HepG2 (cell line): ENCODE measurements at regions not wholly inside any gene's neighbourhood (a gene's known extent, or its start where the extent isn't known, plus 50 kb on each side); places are given as distances from the start of the nearest gene placed in this dataset.
A peak's percentile ranks its signal among the peaks of the same experiment; 100 is the strongest.

Experiments used
- ATAC-seq: fragments of 200-7000 bp; cut with Tn5 transposase; 3 replicates; pipeline ENCODE4 v1.9.1; 2020; ENCODE audit warnings: mild to moderate bottlenecking, moderate library complexity
- BruUV-seq: library from RNA; stranded (reverse); fragments of 400-500 nt; replicated peaks from 2 replicates; lab custom pipeline; 2021; lab: Mats Ljungman, UMichigan
- CTCF ChIA-PET: fragments of 300-600 bp; formaldehyde crosslinking; extraction: SDS; loops from one replicate; lab custom pipeline; 2021; ENCODE audit warnings: low total read pairs, inconsistent platforms, low intra/inter-chr PET ratio; lab: Yijun Ruan, JAX
- POLR2A ChIA-PET: fragments of 350-600 bp; sonication (Branson Sonifier 250); formaldehyde crosslinking; loops from one replicate; lab custom pipeline; 2020; ENCODE audit warnings: antibody characterized with exemption, inconsistent platforms; lab: Yijun Ruan, JAX
- DNase-seq: peaks from one replicate; pipeline ENCODE4 v3.0.0-alpha.2; 2015; ENCODE audit warnings: low spot score
- FAIRE-seq: peaks from 3 replicates; lab custom pipeline; 2011; peaks lifted over from hg19 to GRCh38; lab: Jason Lieb, UNC
- H2AFZ ChIP-seq: one replicate; pipeline ENCODE4 v1.6.1; 2011; ENCODE audit warnings: low read length, inconsistent platforms
- H3K27ac ChIP-seq: fragments of 300-600 bp; 3 replicates; pipeline ENCODE4 v1.8.0; 2011; ENCODE audit warnings: mixed run types, mild to moderate bottlenecking, mixed read lengths, low read length, inconsistent platforms; ENCODE audit not compliant: insufficient read depth; ENCODE audit errors: extremely low read length
- H3K27me3 ChIP-seq, 2 experiments: fragments of 200-600 bp in 1 of 2; 2 replicates in 1 of 2; 3 replicates in 1 of 2; pipeline versions ENCODE4 v1.6.0 to v1.8.0; 2011; ENCODE audit warnings: low read length in 2 of 2, mild to moderate bottlenecking in 2 of 2, moderate library complexity in 2 of 2, inconsistent platforms in 1 of 2; ENCODE audit not compliant: insufficient read depth in 2 of 2, control insufficient read depth in 1 of 2
- H3K36me3 ChIP-seq, 2 experiments: fragments of 200-600 bp in 1 of 2; replicated peaks in 1 of 2; 2 replicates in 1 of 2; 3 replicates in 1 of 2; pipeline versions ENCODE4 v1.5.1 to v1.8.0; 2011; ENCODE audit warnings: low read length in 2 of 2, inconsistent platforms in 1 of 2; ENCODE audit not compliant: insufficient read depth in 2 of 2, control insufficient read depth in 1 of 2
- H3K4me1 ChIP-seq: 2 replicates; pipeline ENCODE4 v1.5.1; 2012; ENCODE audit warnings: low read length, inconsistent platforms; ENCODE audit not compliant: insufficient read depth
- H3K4me2 ChIP-seq: 2 replicates; pipeline ENCODE4 v1.6.0; 2011; ENCODE audit warnings: low read depth, low read length, inconsistent platforms
- H3K4me3 ChIP-seq, 3 experiments: fragments of 200-600 bp in 1 of 3; sonication (generic), shearing (Covaris generic) in 1 of 3; replicated peaks in 1 of 3; 2 replicates each; pipeline ENCODE4 v1.5.1; 2011 to 2016; ENCODE audit warnings: low read length in 3 of 3, inconsistent platforms in 2 of 3, low read depth in 2 of 3, mild to moderate bottlenecking in 2 of 3, control low read depth in 1 of 3, mixed read lengths in 1 of 3; ENCODE audit not compliant: insufficient read depth in 1 of 3
- H3K79me2 ChIP-seq: one replicate; pipeline ENCODE4 v1.6.1; 2011; ENCODE audit warnings: low read length, inconsistent platforms; ENCODE audit not compliant: insufficient read depth
- H3K9ac ChIP-seq: 2 replicates; pipeline ENCODE4 v1.6.0; 2011; ENCODE audit warnings: mild to moderate bottlenecking, low read depth, low read length, inconsistent platforms; ENCODE audit not compliant: insufficient read depth
- H3K9me3 ChIP-seq: 2 replicates; pipeline ENCODE4 v1.5.1; 2012; ENCODE audit warnings: mild to moderate bottlenecking, low read length
- H4K20me1 ChIP-seq: 2 replicates; pipeline ENCODE4 v1.6.0; 2011; ENCODE audit warnings: inconsistent platforms, mild to moderate bottlenecking, low read length, moderate library complexity; ENCODE audit not compliant: insufficient read depth
- ARNT2 ChIP-seq: sonication (generic); formaldehyde crosslinking; IDR thresholded peaks from 2 replicates; pipeline ENCODE4 v1.8.0; 2022; ENCODE audit warnings: mild to moderate bottlenecking, low read depth, missing genetic modification reagents, moderate library complexity
- BHLHE40 ChIP-seq: IDR thresholded peaks from 2 replicates; pipeline ENCODE4 v1.6.1; 2011; ENCODE audit warnings: low read length, improper control_type of control experiment
- CHD4 ChIP-seq: fragments of 200-600 bp; sonication (generic); IDR thresholded peaks from 2 replicates; pipeline ENCODE4 v1.7.0; 2017; ENCODE audit warnings: mild to moderate bottlenecking, low read length, borderline replicate concordance
- ELF1 ChIP-seq: sonication (generic); formaldehyde crosslinking; IDR thresholded peaks from 2 replicates; pipeline ENCODE4 v1.4.0; 2020; ENCODE audit warnings: missing genetic modification reagents
- FOXA1 ChIP-seq, 2 experiments: fragments of 450-650 bp in 1 of 2; sonication (generic) in 1 of 2; formaldehyde crosslinking in 1 of 2; IDR thresholded peaks; 2 replicates each; pipeline versions ENCODE4 v1.4.0 to v1.6.1; 2016 to 2020; ENCODE audit warnings: missing genetic modification reagents in 1 of 2
- IKZF1 ChIP-seq: fragments of 450-650 bp; IDR thresholded peaks from 2 replicates; pipeline ENCODE4 v1.7.1; 2016
- MAFK ChIP-seq, 2 experiments: IDR thresholded peaks in 1 of 2; conservative IDR thresholded peaks in 1 of 2; 2 replicates each; pipeline ENCODE4 v1.6.1; 2011; ENCODE audit warnings: improper control_type of control experiment in 2 of 2, low read length in 2 of 2
- MAZ ChIP-seq, 2 experiments: sonication (generic) in 1 of 2; formaldehyde crosslinking in 1 of 2; IDR thresholded peaks; 2 replicates each; pipeline versions ENCODE4 v1.5.0 to v1.6.1; 2012 to 2020; ENCODE audit warnings: low read depth in 2 of 2, mild to moderate bottlenecking in 2 of 2, borderline replicate concordance in 1 of 2, improper control_type of control experiment in 1 of 2, low read length in 1 of 2, missing genetic modification reagents in 1 of 2, moderate library complexity in 1 of 2
- SIN3A ChIP-seq: IDR thresholded peaks from 2 replicates; pipeline ENCODE4 v1.6.1; 2011; ENCODE audit warnings: low read depth, mild to moderate bottlenecking, control low read depth, low read length, borderline replicate concordance
- SMARCE1 ChIP-seq: fragments of 450-650 bp; IDR thresholded peaks from 2 replicates; pipeline ENCODE4 v1.6.1; 2017; ENCODE audit warnings: borderline replicate concordance
- SRY ChIP-seq: sonication (generic); formaldehyde crosslinking; IDR thresholded peaks from 2 replicates; pipeline ENCODE4 v1.8.0; 2022; ENCODE audit warnings: mild to moderate bottlenecking, missing genetic modification reagents
- TSC22D2 ChIP-seq: sonication (generic); formaldehyde crosslinking; IDR thresholded peaks from 2 replicates; pipeline ENCODE4 v1.5.1; 2020; ENCODE audit warnings: missing genetic modification reagents, mild to moderate bottlenecking, borderline replicate concordance
- ZNF138 ChIP-seq: sonication (generic); formaldehyde crosslinking; IDR thresholded peaks from 2 replicates; pipeline ENCODE4 v1.5.0; 2020; ENCODE audit warnings: mild to moderate bottlenecking, low read depth, missing genetic modification reagents
- ZNF3 ChIP-seq: IDR thresholded peaks from 2 replicates; pipeline ENCODE4 v1.7.0; 2017; ENCODE audit warnings: inconsistent platforms
- WGBS: methylation state at CpG from one replicate; pipeline ENCODE4 v1.1.6; 2017; ENCODE audit warnings: low lambda C conversion rate; 5-methylcytosine and 5-hydroxymethylcytosine counted together
- in situ Hi-C: cut with HindIII; loops from 2 replicates; pipeline ENCODE4 v1.10.0; 2017; ENCODE audit warnings: low pct_unique_long_range_greater_than_20kb; ENCODE audit not compliant: extremely low pct_ligation_motif_present
- intact Hi-C: fragments of 100-400 bp; cut with micrococcal nuclease; formaldehyde crosslinking; loops from one replicate; pipeline ENCODE4 v1.10.0; 2022; ENCODE audit not compliant: unreplicated experiment
- TF ChIP-seq, protein P1 (sequence below): sonication (generic); formaldehyde crosslinking; IDR thresholded peaks from 2 replicates; pipeline ENCODE4 v1.5.0; 2020; ENCODE audit warnings: missing genetic modification reagents, mild to moderate bottlenecking, borderline replicate concordance
- TF ChIP-seq, protein P2 (sequence below): sonication (generic); formaldehyde crosslinking; IDR thresholded peaks from 2 replicates; pipeline ENCODE4; 2020; ENCODE audit warnings: missing genetic modification reagents, mild to moderate bottlenecking, borderline replicate concordance
- TF ChIP-seq, protein P3 (sequence below): IDR thresholded peaks from 2 replicates; pipeline ENCODE4 v1.6.1; 2012; ENCODE audit warnings: inconsistent platforms

DNA sequence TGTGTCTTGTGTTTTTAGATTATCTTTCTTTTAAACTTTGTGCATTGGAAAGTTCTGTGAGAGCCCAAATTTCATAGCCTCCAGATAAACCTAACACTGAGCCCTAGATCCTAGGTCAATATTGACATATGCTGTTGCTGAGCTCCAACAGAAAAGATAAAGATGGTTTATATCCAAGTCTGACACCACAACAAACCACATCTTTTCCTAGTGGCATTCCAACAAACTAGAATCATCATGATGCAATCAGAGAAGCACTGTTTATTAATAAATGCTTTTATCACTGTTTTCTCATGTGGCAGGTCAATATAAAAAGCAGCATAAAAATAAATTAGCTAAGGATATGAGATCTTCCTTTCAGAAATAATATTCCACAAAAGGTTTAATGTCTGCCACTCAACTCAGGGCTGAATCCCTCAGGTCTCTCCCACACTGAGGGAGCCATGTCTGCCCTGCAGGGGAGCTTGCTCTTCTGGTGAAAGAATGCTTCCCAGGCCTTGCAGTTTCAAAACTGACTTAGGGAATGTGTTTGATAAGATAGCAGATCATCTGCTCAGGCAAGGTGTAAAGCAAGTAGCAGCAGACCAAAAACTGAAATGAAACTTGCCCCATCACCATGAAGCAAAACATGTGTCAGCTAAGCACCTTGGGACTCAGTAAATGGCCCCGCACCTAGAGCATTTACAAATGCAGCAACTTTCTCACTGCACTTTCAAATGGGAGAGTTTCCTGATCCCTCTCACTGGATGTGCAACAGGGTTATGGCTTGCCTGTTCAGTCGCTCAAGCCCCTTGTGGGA, 493.0 kb downstream of the AGTPBP1 start:
- CTCF ChIA-PET: no interaction called here
- intact Hi-C loops: no loop called here

DNA sequence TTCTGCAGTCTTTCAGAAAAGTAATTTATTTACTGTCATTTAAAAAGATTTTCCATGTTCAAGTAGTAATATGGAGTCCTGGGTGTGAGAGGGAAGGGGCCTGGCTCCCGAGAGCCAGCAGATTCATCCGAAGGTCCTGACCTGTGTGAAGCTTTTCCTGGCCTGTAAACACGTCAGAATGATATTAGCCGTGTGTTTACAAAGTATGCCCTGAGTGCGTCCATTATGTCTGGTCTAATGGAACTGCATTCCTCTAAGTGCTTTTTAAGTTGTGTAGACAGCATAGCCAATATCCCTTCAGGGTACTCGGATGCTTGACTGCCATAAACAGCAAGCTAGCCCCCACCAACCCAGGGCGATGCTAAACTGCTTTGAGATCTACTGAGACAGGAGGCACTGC, 495.2 kb downstream of the AGTPBP1 start:
- no peak overlapping the region for H2AFZ ChIP-seq
- no peaks in the 10 kb centered on the region for H4K20me1 ChIP-seq
- 1% methylated on average over 7 of the region's 7 CpGs for WGBS
- FAIRE-seq: no peak
- H3K4me2 ChIP-seq: no peak overlapping the region
- H3K4me1 ChIP-seq: no peaks in the 10 kb centered on the region
- no peaks in the 10 kb centered on the region for H3K36me3 ChIP-seq
- H3K27ac ChIP-seq: no peak overlapping the region
- no peak overlapping the region for H3K9ac ChIP-seq
- ChIA-PET CTCF (no interaction called here), POLR2A (no interaction called here)
- no peak overlapping the region for H3K4me3 ChIP-seq
- in situ Hi-C loops: no loop called here
- intact Hi-C loops: no loop called here
- no peak for ATAC-seq
- no peaks in the 10 kb centered on the region for H3K9me3 ChIP-seq
- DNase-seq: no peak
- H3K27me3 ChIP-seq: no peaks in the 10 kb centered on the region
- no peaks in the 10 kb centered on the region for H3K79me2 ChIP-seq
- BruUV-seq: no TSS peak
- TF ChIP-seq CHD4 (no peak), ELF1 (CRISPR knock-in tag) (no peak), SMARCE1 (no peak), SRY (CRISPR knock-in tag) (no peak), BHLHE40 (no peak), IKZF1 (no peak), SIN3A (no peak), ZNF138 (CRISPR knock-in tag) (no peak), MAFK (conservative IDR thresholded peaks at IDR 0.05 in 1 of 2, IDR thresholded peaks at IDR 0.05 in 1 of 2; ENCODE audit: low read length in 2 of 2) (no peak)
- TF ChIP-seq, protein P1, sequence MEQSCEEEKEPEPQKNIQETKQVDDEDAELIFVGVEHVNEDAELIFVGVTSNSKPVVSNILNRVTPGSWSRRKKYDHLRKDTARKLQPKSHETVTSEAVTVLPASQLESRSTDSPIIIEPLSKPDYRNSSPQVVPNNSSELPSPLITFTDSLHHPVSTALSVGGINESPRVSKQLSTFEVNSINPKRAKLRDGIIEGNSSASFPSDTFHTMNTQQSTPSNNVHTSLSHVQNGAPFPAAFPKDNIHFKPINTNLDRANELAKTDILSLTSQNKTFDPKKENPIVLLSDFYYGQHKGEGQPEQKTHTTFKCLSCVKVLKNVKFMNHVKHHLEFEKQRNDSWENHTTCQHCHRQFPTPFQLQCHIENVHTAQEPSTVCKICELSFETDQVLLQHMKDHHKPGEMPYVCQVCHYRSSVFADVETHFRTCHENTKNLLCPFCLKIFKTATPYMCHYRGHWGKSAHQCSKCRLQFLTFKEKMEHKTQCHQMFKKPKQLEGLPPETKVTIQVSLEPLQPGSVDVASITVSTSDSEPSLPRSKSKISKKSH (CRISPR knock-in tag): no peak
- TF ChIP-seq, protein P2, sequence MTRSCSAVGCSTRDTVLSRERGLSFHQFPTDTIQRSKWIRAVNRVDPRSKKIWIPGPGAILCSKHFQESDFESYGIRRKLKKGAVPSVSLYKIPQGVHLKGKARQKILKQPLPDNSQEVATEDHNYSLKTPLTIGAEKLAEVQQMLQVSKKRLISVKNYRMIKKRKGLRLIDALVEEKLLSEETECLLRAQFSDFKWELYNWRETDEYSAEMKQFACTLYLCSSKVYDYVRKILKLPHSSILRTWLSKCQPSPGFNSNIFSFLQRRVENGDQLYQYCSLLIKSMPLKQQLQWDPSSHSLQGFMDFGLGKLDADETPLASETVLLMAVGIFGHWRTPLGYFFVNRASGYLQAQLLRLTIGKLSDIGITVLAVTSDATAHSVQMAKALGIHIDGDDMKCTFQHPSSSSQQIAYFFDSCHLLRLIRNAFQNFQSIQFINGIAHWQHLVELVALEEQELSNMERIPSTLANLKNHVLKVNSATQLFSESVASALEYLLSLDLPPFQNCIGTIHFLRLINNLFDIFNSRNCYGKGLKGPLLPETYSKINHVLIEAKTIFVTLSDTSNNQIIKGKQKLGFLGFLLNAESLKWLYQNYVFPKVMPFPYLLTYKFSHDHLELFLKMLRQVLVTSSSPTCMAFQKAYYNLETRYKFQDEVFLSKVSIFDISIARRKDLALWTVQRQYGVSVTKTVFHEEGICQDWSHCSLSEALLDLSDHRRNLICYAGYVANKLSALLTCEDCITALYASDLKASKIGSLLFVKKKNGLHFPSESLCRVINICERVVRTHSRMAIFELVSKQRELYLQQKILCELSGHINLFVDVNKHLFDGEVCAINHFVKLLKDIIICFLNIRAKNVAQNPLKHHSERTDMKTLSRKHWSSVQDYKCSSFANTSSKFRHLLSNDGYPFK (CRISPR knock-in tag): no peak
- TF ChIP-seq, protein P3, sequence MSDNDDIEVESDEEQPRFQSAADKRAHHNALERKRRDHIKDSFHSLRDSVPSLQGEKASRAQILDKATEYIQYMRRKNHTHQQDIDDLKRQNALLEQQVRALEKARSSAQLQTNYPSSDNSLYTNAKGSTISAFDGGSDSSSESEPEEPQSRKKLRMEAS: no peak

More for the DNA sequence above, 493.0 kb downstream of the AGTPBP1 start:
- Histone ChIP-seq H3K79me2 (no peaks in the 10 kb centered on the region), H3K4me3 (no peak overlapping the region), H3K9ac (no peak overlapping the region), H4K20me1 (no peaks in the 10 kb centered on the region), H3K4me2 (no peak overlapping the region), H3K36me3 (no peaks in the 10 kb centered on the region), H3K4me1 (no peaks in the 10 kb centered on the region), H3K27me3 (no peaks in the 10 kb centered on the region), H2AFZ (no peak overlapping the region), H3K9me3 (no peaks in the 10 kb centered on the region), H3K27ac (no peak overlapping the region)
- TF ChIP-seq TSC22D2 (CRISPR knock-in tag) (no peak), ARNT2 (CRISPR knock-in tag) (no peak), FOXA1 (IDR thresholded peaks at IDR 0.05) (no peak), FOXA1 (CRISPR knock-in tag; IDR thresholded peaks at IDR 0.05) (peak; percentile 42; the same call in 1 of the 2 replicates), SRY (CRISPR knock-in tag) (no peak), ZNF3 (CRISPR knock-in tag) (no peak), MAZ (IDR thresholded peaks at IDR 0.05; ENCODE audit: borderline replicate concordance, low read depth, low read length) (no peak), MAZ (CRISPR knock-in tag; IDR thresholded peaks at IDR 0.05; ENCODE audit: low read depth) (no peak)
- ATAC-seq: no peak
- WGBS: 100% methylated on average over 1 of the region's 2 CpGs
- no TSS peak for BruUV-seq
- POLR2A ChIA-PET: no interaction called here
- FAIRE-seq: no peak
- no peak for DNase-seq
- in situ Hi-C loops: no loop called here
